GM10266 (cell line): ENCODE measurements at regions not wholly inside any gene's neighbourhood (a gene's known extent, or its start where the extent isn't known, plus 50 kb on each side); places are given as distances from the start of the nearest gene placed in this dataset.
"Not testable (repeated sequence)": the region's sequence is repeated elsewhere in the genome, so short reads cannot be mapped to it uniquely, and the experiment has no call there.

Experiments used
- DNase-seq: peaks from one replicate; pipeline ENCODE4 v3.0.0; 2012; ENCODE audit errors: extremely low spot score
- TF ChIP-seq, protein P1 (sequence below): IDR thresholded peaks from 2 replicates; pipeline ENCODE4 v1.5.1; 2012; ENCODE audit warnings: mild to moderate bottlenecking, low read depth; ENCODE audit not compliant: control insufficient read depth, insufficient read depth; ENCODE audit errors: missing control alignments

DNA sequence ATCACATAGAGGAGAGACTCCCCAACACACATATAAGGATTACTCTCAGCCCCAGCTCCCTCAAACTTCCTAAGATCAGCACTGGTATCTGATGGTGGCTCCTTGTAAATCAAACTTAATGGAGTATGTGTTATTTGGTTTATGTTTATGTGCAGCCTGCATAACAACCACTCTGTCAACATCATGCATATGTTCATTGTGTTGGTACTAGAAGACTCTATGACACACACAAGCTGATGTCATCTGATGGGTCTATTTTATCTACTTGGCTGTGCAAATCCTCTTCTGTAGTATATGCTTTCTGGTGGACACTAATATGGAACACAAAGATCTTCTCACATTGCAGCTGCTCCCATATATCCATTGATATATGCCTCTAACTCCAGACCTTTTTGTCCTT lies 134.0 kb upstream of the FAM174A start:
- DNase-seq, result no peak

DNA sequence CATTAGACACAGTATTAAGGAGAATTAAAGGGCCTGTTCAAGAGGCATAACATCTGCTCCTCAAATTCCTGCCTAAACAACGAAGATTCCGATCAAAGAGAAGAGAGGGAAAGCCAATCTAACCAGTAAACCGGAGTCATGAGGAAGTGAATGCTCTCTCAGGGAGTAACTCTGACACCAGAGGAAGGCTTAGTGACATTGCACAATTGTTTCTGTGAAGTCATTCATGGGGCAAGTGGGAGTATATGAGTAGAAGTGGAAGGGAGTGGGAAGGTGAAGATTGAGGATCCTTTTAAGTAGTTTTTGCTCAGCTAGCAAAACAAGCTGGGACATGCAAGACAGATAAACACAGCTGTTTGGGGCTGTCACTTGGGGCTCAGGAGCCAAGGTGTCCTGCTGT lies 136.4 kb upstream of the FAM174A start:
- DNase-seq, result not testable (repeated sequence)

More for the DNA sequence above, 134.0 kb upstream of the FAM174A start:
- TF ChIP-seq, protein P1, sequence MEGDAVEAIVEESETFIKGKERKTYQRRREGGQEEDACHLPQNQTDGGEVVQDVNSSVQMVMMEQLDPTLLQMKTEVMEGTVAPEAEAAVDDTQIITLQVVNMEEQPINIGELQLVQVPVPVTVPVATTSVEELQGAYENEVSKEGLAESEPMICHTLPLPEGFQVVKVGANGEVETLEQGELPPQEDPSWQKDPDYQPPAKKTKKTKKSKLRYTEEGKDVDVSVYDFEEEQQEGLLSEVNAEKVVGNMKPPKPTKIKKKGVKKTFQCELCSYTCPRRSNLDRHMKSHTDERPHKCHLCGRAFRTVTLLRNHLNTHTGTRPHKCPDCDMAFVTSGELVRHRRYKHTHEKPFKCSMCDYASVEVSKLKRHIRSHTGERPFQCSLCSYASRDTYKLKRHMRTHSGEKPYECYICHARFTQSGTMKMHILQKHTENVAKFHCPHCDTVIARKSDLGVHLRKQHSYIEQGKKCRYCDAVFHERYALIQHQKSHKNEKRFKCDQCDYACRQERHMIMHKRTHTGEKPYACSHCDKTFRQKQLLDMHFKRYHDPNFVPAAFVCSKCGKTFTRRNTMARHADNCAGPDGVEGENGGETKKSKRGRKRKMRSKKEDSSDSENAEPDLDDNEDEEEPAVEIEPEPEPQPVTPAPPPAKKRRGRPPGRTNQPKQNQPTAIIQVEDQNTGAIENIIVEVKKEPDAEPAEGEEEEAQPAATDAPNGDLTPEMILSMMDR, result no peak

DNA sequence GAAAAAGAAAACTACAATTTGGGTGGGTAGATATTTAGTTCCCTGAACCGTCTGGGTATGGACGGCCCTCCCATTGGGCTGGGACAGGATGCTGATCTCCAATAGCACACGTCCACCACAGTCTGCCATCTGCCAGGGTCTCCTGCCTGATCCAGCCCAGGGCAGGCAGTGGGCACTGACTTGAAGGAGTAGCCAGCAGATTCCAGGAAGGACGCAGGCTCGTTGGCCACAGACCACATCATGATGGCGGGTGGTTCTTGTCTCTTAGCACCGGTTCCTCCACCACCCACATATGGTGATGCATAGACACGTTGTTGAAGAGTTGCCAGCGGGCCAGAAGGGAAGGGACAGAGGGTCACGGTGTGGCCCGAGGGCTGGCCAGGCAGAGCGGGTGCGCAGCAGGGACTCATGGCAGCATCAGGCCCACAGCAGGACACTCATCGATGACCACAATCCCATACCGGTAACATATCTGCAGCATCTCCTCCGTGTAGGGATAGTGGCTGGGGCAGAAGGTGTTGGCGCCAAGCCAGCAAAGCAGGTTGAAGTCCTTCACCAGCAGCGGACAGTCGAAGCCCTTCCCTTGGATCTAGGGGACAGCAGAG lies 155.8 kb upstream of the FAM174A start:
- not testable (repeated sequence) for DNase-seq

DNA sequence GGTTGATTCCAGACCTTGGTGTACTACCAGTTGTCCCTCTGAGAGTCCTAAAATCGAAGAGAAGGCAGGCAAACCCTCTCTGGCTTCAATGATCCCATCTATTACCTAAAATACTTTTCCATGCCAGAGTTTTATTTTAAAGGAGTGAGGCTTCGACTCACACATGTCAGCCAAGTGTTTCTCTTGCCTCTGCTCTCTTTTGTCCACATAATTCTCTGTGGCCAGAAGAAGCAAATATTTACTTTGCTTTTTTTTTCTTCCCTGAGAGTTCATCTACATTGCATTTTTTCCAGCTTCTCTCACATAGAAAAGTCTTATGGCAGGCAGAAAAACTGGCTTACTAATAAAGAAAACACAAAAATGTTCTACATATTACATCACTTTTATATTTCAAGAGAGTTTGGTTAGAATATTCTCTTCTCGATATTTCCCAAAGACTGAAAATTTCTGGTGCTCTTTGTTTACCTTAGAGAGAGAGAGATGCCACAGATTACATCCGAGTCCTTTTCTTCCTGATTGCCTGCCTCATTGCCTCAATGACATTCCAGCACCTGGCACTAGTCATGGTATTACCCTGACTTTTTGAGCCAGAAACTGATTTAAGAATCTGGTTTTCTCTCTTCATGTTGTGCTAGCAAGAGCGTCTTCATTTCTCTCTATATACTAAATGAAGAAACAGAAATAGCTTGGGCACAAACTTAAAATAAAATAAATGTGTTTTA lies 170.3 kb upstream of the FAM174A start:
- DNase-seq, result not testable (repeated sequence)

DNA sequence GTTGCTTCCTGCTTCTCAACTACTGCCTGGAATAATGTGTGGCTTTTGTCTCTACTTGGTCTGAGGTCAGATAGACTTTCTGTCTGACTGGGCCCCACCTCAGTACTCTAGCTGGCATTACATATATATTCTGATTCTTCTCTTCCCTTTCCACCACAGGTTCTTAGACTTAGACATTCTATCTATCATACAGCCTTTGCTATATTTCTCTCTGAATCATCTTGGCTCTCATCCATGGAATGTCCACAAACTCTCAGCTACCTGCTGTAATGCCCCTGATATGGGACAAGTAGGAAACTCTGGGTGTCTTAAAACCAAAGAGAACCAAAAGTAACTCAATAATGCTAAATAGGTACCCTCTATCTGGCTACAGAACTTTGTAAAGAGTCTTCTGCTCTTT lies 170.8 kb upstream of the FAM174A start:
- not testable (repeated sequence) for DNase-seq

DNA sequence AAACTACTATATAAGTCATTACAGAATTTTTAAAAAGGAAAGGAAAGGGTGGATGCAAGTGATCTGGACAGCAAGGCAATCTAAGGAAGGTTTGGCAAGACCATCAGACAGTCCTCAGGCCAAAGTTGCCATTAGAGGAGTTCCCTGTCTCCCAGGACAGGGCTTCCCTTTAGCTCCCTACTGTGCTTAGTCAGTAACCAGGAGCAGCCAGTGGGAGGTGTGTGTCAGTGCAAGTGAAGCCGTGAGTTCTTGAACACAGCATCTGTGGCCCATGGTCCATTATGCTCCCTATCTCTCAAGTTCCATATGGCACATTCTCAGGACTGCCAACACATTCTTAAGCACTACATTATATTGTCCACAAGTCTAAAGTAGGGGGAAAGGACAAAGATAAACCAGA lies 175.2 kb upstream of the FAM174A start:
- not testable (repeated sequence) for DNase-seq

DNA sequence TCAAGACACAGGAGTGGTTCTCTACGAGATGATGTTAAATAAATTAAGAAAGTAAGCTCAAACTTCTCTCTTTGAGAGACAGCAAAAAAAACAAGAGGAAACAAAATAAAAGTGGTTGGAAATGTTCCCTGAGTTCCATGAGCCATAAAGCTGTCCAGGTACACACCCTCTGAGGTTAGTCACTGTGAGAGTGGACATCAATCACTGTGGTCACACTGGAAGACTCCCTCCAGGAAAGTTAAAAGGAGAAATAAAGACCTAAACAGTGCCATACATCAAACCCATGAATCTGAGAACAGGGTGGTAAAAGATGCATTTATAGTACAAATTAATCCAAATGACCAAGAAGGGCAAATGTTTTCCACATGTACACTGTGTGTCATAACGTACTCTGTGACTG lies 188.9 kb upstream of the FAM174A start:
- DNase-seq, result not testable (repeated sequence)

DNA sequence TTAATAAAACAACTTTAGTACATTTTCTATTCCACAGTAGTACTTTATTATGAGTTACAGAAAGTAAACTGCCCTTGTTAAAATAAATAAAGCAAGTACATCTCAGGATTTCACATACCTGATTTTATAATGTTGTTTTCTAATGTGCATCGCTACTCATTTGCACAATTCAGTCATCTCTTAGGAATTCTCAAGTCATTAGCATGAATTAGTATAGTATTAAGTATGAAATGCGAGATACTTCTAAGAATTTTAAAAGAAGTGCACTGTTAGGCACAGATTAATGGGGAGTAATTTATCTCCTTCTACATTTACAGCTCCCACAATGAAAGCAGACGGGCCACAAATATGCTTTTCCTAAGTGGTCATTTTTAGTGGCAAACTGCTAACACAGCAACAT lies 193.7 kb upstream of the FAM174A start:
- DNase-seq, result not testable (repeated sequence)

DNA sequence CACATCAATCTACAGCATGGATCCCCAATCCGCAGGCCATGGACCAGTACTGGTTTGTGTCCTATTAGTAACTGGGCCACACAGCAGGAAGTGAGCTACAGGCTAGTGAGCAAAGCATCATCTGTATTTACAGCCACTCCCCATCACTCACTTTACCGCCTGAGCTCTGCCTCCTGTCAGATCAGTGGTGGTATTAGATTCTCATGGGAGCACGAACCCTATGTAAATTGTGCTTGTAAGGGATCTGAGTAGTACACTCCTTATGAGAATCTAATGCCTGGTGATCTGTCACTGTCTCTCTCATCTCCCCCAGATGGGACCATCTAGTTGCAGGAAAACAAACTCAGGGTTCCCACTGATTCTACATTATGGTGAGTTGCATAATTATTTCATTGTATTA lies 212.7 kb upstream of the FAM174A start:
- TF ChIP-seq, protein P1, result no peak
- DNase-seq, result no peak

DNA sequence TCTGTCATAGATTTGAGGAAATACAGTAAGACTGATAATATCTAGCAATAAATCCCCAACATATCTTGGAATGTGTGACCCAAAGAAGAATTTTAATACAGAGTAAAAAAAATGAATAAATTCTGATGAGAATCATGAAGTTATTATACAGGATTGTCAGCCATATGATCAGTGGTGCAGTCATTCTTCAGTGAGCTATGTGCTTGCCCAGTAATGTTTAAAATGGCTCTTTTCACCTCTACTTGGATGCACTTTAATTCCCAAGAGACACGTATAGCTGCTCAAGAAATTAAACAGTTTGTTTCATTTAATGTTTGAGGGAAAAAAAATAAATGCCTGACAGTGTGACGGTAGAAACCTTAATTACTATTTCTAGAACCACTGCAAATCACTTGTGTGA lies 215.3 kb upstream of the FAM174A start:
- TF ChIP-seq, protein P1, result no peak
- DNase-seq, result no peak

DNA sequence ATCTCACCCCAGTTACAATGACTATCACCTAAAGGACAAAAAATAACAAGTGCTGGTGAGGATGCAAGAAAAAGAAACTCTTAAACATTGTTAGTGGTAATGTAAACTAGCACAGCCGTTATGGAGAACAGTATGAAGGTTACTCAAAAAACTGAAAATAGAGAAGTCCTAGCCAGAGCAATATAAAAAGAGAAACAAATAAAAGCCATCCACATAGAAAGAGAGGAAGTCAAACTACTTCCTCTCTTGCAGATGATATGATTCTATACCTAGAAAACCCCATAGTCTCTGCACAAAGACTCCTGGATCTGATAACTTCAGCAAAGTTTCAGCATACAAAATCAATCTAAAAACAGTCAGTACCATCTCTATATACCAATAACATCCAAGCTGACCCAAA lies 221.5 kb upstream of the FAM174A start:
- no peak for DNase-seq
- TF ChIP-seq, protein P1, result no peak
